ENCODE measurements at regions not wholly inside any gene's neighbourhood (a gene's known extent, or its start where the extent isn't known, plus 50 kb on each side); places are given as distances from the start of the nearest gene placed in this dataset.

GRCh38 chr20:40771308-40771610 lies 82.2 kb upstream of the MAFB start:
- TF ChIP-seq CTCF (conservative IDR thresholded peaks at IDR 0.05; ENCODE audit: low read depth, low read length) (no peak), EZH2 (IDR thresholded peaks at IDR 0.05; ENCODE audit: borderline replicate concordance, low read depth, low read length, poor library complexity, severe bottlenecking) (no peak)

Data from A673 (cell line).